Left ventricle myocardium inferior (tissue), 1 donor: ENCODE measurements at regions not wholly inside any gene's neighbourhood (a gene's known extent, or its start where the extent isn't known, plus 50 kb on each side); places are given as distances from the start of the nearest gene placed in this dataset.

ENCODE experiments used
- DNase-seq: peaks from one replicate; pipeline ENCODE4 v3.0.0-alpha.2; 2020
- H3K27ac ChIP-seq: fragments of 200-600 bp; replicated peaks from 2 replicates; pipeline ENCODE4 v1.8.0; 2021
- H3K27me3 ChIP-seq: fragments of 200-600 bp; 2 replicates; pipeline ENCODE4 v1.8.0; 2021; ENCODE audit warnings: low read depth
- H3K36me3 ChIP-seq: fragments of 200-600 bp; 2 replicates; pipeline ENCODE4 v1.8.0; 2021
- H3K4me1 ChIP-seq: fragments of 200-600 bp; 2 replicates; pipeline ENCODE4 v1.8.0; 2021
- H3K4me3 ChIP-seq: fragments of 200-600 bp; 2 replicates; pipeline ENCODE4 v1.8.0; 2021; ENCODE audit warnings: mild to moderate bottlenecking, moderate library complexity
- H3K9me3 ChIP-seq: fragments of 200-600 bp; replicated peaks from 2 replicates; pipeline ENCODE4 v1.8.0; 2021
- CTCF ChIP-seq: fragments of 200-600 bp; IDR thresholded peaks from 2 replicates; pipeline ENCODE4 v1.8.0; 2021; ENCODE audit warnings: antibody characterized with exemption, mild to moderate bottlenecking, borderline replicate concordance
- intact Hi-C: fragments of 100-400 bp; cut with micrococcal nuclease; formaldehyde crosslinking; loops from one replicate; pipeline ENCODE4 v1.11.0; 2022
- donor health status: DM: no; HTN: yes; CAD: no; lungs with severe emphysema.

- H3K27ac ChIP-seq: peak overlapping the region; percentile 74
- TF ChIP-seq CTCF: no peak
- peak overlapping the region; percentile 10 for H3K4me3 ChIP-seq
- H3K4me1 ChIP-seq: peaks cover 74% of the 10 kb centered on the region
- no peaks in the 10 kb centered on the region for H3K9me3 ChIP-seq
- H3K36me3 ChIP-seq: no peaks in the 10 kb centered on the region
- peak; percentile 51 for DNase-seq
- intact Hi-C loops: no loop called here
- H3K27me3 ChIP-seq: no peaks in the 10 kb centered on the region
These were observed 143.2 kb downstream of the C9orf152 start for GRCh38 chr9:110064803-110065202.

- Histone ChIP-seq H3K36me3 (no peaks in the 10 kb centered on the region), H3K27ac (peak overlapping the region; percentile 74), H3K4me3 (no peak overlapping the region), H3K4me1 (peaks cover 75% of the 10 kb centered on the region), H3K27me3 (no peaks in the 10 kb centered on the region), H3K9me3 (no peaks in the 10 kb centered on the region)
- intact Hi-C loops: no loop called here
- DNase-seq: no peak
- no peak for TF ChIP-seq CTCF
These were observed 142.4 kb downstream of the C9orf152 start for GRCh38 chr9:110065532-110065931.

DNA sequence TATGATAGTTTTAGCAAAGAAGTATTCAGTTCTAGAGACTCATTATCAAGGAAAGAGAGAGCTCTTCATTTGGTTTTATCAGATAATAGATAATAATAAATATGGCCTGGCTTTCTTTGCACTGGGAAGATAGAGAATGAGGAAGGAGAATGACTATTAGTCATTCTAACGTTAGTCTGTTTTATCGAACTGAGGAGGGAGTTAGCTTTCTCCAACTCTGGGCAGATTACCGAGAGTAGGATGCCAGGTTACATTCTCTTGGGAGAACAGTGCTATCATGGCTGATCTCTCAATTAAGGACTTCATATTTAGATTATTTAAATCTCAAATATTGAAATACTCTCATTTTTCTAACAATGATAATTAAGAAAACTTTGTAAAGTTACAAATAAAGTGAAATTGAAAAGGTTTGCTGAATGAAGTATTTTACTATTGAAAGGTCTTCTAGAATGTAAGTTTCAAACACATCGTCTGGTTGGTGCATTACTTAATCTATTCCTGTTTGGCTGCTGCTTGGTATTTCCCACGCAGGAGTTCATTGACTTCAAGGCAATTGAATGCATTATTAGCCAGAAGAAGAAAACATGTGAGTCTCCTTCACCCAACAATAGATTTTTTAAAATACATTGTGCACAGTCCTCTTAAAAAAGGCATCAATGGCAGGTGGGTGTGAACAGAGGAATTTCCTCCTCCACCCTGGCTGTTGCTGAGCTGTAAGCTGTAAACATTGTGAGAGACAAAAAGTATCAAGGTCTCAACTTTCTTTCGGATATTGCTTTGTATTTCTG is 140.8 kb downstream of the C9orf152 start:
- Histone ChIP-seq H3K4me3 (peak overlapping the region; percentile 25), H3K4me1 (peaks cover 91% of the 10 kb centered on the region), H3K36me3 (no peaks in the 10 kb centered on the region), H3K27ac (peak overlapping the region; percentile 74), H3K27me3 (no peaks in the 10 kb centered on the region), H3K9me3 (no peaks in the 10 kb centered on the region)
- intact Hi-C loops: no loop called here
- TF ChIP-seq CTCF: no peak
- no peak for DNase-seq

- Histone ChIP-seq H3K4me1 (peaks cover 100% of the 10 kb centered on the region), H3K27ac (peak overlapping the region; percentile 74), H3K9me3 (no peaks in the 10 kb centered on the region), H3K36me3 (no peaks in the 10 kb centered on the region), H3K4me3 (no peak overlapping the region), H3K27me3 (no peaks in the 10 kb centered on the region)
- no peak for DNase-seq
- intact Hi-C loops: no loop called here
- TF ChIP-seq CTCF: peak; percentile 7
These were observed 139.7 kb downstream of the C9orf152 start for GRCh38 chr9:110068212-110068611.

DNA sequence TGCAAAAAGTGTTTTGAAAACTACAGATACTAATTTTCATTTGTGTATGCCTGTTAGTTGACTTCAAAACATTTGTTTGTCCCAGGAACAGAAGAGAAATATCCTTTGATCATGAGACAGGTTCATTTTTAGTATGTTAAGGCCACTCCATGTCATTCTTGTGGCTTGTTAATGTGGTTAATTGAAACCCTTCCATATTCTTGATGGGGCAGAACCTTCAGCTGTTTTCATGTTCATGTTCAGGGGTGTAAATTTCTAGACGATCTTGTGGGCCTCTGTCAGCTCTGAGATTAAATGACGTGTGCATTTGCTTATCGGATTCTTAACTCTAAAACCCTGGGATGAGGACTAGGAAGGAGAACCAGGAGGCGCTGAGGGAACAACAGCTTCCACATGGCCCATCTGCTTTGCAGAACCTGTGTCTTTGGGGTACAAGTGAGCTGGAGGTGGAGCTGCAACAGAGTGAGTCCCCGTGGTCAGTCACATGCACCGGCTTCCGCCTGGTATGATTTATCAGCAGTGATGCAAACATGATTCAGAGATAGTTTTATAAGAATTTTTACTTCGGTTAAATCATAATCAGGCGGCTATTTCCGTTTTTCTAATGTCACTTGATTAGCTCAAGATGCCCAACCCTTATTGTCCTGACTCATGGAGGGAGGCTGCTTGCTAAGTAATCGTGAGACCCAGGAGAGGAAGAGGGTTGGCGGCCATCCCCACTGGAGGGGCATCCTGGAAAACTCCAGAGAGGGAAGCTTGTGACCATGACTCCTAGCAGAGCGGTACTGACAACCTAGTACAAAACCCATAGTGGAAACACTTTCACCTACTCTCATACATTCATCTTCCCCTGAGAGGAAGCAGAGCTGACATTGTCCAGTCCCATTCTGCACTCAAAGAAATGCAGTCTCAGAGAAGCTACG is 138.4 kb downstream of the C9orf152 start:
- intact Hi-C loops: loop anchor here (10.0 kb wide), 1 partner anchor 75 kb away; no protein-coding TSS in a partner anchor

More for the DNA sequence above, 138.4 kb downstream of the C9orf152 start:
- Histone ChIP-seq H3K4me3 (no peak overlapping the region), H3K9me3 (no peaks in the 10 kb centered on the region), H3K27me3 (no peaks in the 10 kb centered on the region), H3K36me3 (no peaks in the 10 kb centered on the region), H3K4me1 (peaks cover 100% of the 10 kb centered on the region), H3K27ac (peak overlapping the region; percentile 74)
- no peak for TF ChIP-seq CTCF
- DNase-seq: no peak
